Ishikawa (cell line): ENCODE measurements at regions not wholly inside any gene's neighbourhood (a gene's known extent, or its start where the extent isn't known, plus 50 kb on each side); places are given as distances from the start of the nearest gene placed in this dataset.

ENCODE experiments used
- CEBPB ChIP-seq: IDR thresholded peaks from 2 replicates; pipeline ENCODE4 v1.6.1; 2012
- CREB1 ChIP-seq: IDR thresholded peaks from 2 replicates; pipeline ENCODE4 v1.6.1; 2012; ENCODE audit warnings: low read depth
- EGR1 ChIP-seq: IDR thresholded peaks from 2 replicates; pipeline ENCODE4 v1.6.1; 2012
- EP300 ChIP-seq: IDR thresholded peaks from 2 replicates; pipeline ENCODE4 v1.6.1; 2012; ENCODE audit warnings: borderline replicate concordance
- FOXM1 ChIP-seq: IDR thresholded peaks from 2 replicates; pipeline ENCODE4 v1.6.1; 2012; ENCODE audit warnings: low read depth, borderline replicate concordance
- NFIC ChIP-seq: IDR thresholded peaks from 2 replicates; pipeline ENCODE4 v1.6.1; 2012
- RAD21 ChIP-seq: IDR thresholded peaks from 2 replicates; pipeline ENCODE4 v1.6.1; 2012; ENCODE audit warnings: low read depth
- REST ChIP-seq: IDR thresholded peaks from 2 replicates; pipeline ENCODE4 v1.6.1; 2012; ENCODE audit warnings: low read depth, mild to moderate bottlenecking
- TAF1 ChIP-seq: IDR thresholded peaks from 2 replicates; pipeline ENCODE4 v1.6.1; 2012; ENCODE audit warnings: low read depth, mild to moderate bottlenecking
- TEAD4 ChIP-seq: IDR thresholded peaks from 2 replicates; pipeline ENCODE4 v1.6.1; 2012
- YY1 ChIP-seq: IDR thresholded peaks from 2 replicates; pipeline ENCODE4 v1.6.1; 2012; ENCODE audit warnings: low read depth
- ZBTB7A ChIP-seq: IDR thresholded peaks from 2 replicates; pipeline ENCODE4 v1.6.1; 2012; ENCODE audit warnings: low read depth
- TF ChIP-seq, protein P1 (sequence below): IDR thresholded peaks from 2 replicates; pipeline ENCODE4 v1.6.1; 2012

DNA sequence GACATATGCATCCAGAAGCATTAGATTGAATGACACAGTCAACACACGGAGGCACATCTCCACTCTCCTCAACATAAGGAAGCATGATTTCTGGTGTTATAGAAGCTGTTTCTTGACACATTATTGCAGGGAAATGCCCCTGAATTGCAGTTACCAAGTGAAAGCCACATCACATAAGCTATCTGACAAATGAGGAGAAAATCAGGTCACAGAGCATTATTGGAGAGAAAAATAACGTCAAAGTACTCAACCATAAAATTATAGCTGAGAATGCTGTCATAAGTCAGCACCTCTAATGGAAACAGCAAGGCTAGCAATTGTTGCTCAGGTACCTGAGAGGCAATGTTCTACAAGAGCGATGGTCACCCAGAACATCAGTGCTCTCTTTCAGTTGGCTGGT is 169.9 kb upstream of the PALMD start:
- TF ChIP-seq, protein P1, sequence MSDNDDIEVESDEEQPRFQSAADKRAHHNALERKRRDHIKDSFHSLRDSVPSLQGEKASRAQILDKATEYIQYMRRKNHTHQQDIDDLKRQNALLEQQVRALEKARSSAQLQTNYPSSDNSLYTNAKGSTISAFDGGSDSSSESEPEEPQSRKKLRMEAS = no peak
- TF ChIP-seq EP300 (no peak), EGR1 (no peak), ZBTB7A (no peak), RAD21 (no peak), REST (no peak), CEBPB (no peak), YY1 (no peak), NFIC (no peak), CREB1 (no peak), TEAD4 (no peak), TAF1 (no peak), FOXM1 (no peak)
